ENCODE measurements at regions not wholly inside any gene's neighbourhood (a gene's known extent, or its start where the extent isn't known, plus 50 kb on each side); places are given as distances from the start of the nearest gene placed in this dataset.

- TF ChIP-seq CTCF (conservative IDR thresholded peaks at IDR 0.05) (no peak), ZFX (IDR thresholded peaks at IDR 0.05) (no peak)
These were observed 753.3 kb downstream of the LTN1 start for GRCh38 chr21:28239340-28239739.
